ENCODE measurements at regions not wholly inside any gene's neighbourhood (a gene's known extent, or its start where the extent isn't known, plus 50 kb on each side); places are given as distances from the start of the nearest gene placed in this dataset.
"Not testable (repeated sequence)": the region's sequence is repeated elsewhere in the genome, so short reads cannot be mapped to it uniquely, and the experiment has no call there.

DNA sequence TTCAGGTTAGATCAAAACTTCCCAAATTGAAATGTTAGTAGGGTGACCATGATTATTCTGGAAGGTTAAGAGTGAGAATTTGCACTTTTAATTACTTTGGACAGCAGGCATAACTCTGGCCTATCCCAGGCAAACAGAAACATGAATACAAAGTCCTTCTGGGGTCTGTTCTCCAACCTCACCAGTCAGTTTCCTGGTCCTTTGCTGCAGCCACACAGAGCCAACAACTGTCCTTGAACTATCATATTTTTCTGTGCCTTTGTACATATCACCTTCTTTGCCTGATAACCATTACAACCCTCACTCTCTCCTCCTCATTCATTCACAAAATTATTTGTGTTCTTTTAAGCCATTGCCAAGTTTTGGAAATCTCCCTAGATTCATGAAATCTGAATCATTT, 126.0 kb upstream of the GBE1 start:
- no peak for DNase-seq (ENCODE audit: low read depth in 2 of 3, low spot score in 2 of 3)

- no peak for DNase-seq (ENCODE audit: low read depth in 2 of 3, low spot score in 2 of 3)
These were observed 124.6 kb upstream of the GBE1 start for GRCh38 chr3:81886081-81886480.

- no peak for DNase-seq (ENCODE audit: low read depth in 2 of 3, low spot score in 2 of 3)
These were observed 123.3 kb upstream of the GBE1 start for GRCh38 chr3:81884791-81885190.

GRCh38 chr3:81876826-81877225, 115.4 kb upstream of the GBE1 start:
- no peak for DNase-seq (ENCODE audit: low read depth in 2 of 3, low spot score in 2 of 3)

DNA sequence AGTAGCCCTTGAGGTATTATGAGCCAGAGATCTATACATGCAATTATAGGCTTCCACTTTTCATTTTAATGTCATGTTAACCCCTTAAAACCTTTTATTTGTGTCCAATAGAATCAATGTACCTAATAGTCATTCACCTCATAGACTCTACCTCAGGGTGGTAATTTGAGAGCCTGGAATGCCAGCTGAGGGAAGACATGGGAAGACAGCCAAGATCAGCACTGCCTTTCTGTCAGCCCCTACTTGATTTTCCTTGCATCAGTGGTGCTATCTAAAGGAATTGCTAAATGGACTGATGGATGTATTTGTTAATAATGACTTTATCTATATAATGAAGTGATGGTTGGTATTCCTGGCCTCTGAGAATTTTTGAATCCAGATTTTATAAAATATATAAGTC, 113.3 kb upstream of the GBE1 start:
- DNase-seq (ENCODE audit: low read depth in 2 of 3, low spot score in 2 of 3), result no peak

DNA sequence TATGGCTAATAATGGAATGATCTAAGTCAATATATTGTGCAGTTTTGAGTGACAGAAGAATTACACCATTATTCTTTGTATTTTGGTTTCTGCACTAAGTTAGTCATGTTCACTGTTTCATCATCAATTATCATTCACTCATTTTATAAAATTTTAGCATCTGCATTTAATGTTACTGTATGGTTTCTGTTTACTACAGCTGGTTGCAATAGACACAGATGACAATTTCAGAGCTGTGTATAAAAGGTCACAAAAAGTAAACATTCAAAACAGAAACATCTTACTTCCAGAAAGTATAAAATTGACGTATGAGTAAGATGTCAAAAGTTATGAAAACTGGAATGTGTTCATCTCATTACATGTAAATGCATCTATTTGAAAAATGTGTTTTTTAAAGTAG, 111.1 kb upstream of the GBE1 start:
- no peak for DNase-seq (ENCODE audit: low read depth in 2 of 3, low spot score in 2 of 3)

DNA sequence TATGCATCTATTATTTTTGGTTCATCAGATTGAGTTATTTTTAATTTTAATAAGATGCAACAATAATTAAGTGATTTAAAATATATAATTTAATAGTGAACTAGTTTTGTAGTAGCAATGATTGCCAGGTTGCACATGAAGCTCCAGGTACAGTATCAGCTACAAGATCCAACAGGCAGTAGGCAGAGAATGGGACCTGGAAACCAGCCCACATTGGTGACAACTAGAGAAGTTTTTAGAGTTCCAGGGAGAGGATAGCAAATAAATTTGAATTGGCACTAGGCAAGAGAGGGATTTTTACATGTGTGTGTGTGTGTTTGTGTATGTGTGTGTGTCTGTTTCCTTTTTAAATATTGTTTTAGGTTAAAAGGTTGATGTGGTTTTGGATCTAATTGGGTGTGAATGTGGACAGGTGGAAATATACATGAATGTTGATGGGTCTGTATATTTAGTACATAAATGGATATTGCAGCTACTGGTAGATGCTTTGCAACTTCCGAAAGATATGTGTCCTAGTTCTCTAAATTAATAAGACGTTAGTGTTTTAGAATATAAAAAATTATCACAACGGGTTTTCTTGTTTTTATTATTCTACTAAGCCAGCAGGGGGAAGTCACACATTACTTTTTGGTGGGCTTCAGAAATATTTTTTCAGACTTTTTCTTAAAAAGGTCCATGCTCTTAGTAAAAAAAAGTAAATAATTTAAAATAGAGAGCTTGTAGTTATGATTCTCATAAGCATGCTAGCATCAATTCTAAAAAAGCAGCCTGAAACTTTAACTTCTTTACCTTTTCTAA, 110.1 kb upstream of the GBE1 start:
- DNase-seq (ENCODE audit: low read depth in 2 of 3, low spot score in 2 of 3), result peak in 2 of 3 donors; percentile 12 to 60

GRCh38 chr3:81869382-81869781, 107.9 kb upstream of the GBE1 start:
- DNase-seq (ENCODE audit: low read depth in 2 of 3, low spot score in 2 of 3), result no peak

DNA sequence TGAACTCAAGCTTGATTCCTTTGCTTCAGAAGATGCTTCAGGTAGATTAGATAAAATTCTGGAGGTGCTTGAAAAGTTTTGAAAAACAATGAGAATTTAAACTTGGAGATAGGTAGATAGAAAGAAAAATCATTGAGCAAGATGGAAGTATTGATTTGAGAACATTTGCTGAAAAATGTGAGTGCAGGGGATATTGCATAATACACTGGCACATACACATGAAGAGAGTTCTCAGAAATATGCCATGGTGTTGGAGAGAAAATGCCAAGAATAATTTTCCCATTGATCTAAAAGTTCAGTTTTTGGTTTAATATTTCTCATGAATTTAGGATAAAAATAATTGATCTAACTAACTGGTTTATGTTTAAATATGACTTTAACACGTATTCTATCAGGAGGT, 107.2 kb upstream of the GBE1 start:
- no peak for DNase-seq (ENCODE audit: low read depth in 2 of 3, low spot score in 2 of 3)

DNA sequence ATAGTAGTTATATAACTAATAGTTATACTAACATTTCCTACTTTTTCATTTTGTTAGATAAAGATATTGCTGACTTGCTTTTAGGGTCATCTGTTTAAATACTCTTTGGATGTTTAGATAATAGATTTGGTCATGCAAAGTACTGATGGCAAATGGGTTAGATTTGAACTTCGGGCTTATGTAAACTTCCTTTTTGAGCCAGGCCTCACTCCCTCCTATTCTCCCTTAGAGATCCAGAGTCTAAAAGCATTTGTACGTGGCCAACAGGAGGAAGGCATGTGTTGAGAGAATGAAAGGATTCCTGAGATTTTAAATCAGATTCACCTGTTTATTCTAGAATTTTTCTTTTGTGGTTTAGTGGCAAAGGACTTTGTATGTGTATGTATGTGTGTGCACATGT, 106.4 kb upstream of the GBE1 start:
- DNase-seq (ENCODE audit: low read depth in 2 of 3, low spot score in 2 of 3), result no peak

GRCh38 chr3:81865164-81865563, 103.7 kb upstream of the GBE1 start:
- DNase-seq (ENCODE audit: low read depth in 2 of 3, low spot score in 2 of 3), result not testable (repeated sequence)

- no peak for DNase-seq (ENCODE audit: low read depth in 2 of 3, low spot score in 2 of 3)
These were observed 102.8 kb upstream of the GBE1 start for GRCh38 chr3:81864272-81864671.

- peak in 1 of 3 donors; percentile 41 for DNase-seq (ENCODE audit: low read depth in 2 of 3, low spot score in 2 of 3)
These were observed 102.3 kb upstream of the GBE1 start for GRCh38 chr3:81863756-81864155.

GRCh38 chr3:81861593-81861992, 100.1 kb upstream of the GBE1 start:
- DNase-seq (ENCODE audit: low read depth in 2 of 3, low spot score in 2 of 3), result no peak

DNA sequence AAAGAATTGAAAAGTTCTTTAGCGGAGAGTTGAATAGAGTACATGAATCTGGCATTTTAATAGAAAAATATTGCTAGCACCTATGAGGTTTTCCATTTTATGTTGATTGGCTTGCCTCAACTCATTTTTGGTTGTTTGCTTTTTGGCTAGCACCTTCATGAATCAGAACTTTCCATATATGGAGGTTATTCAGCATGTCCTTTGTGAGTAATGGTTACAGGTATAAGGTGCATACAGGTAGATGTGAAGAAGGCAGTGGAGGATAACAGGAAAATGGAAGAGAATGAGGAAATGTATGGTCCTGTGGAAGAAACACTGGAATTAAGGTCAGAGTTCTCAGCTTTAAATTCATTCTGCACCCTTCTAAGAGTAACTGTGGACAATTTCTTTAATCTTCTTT, 98.1 kb upstream of the GBE1 start:
- DNase-seq (ENCODE audit: low read depth in 2 of 3, low spot score in 2 of 3), result no peak

DNA sequence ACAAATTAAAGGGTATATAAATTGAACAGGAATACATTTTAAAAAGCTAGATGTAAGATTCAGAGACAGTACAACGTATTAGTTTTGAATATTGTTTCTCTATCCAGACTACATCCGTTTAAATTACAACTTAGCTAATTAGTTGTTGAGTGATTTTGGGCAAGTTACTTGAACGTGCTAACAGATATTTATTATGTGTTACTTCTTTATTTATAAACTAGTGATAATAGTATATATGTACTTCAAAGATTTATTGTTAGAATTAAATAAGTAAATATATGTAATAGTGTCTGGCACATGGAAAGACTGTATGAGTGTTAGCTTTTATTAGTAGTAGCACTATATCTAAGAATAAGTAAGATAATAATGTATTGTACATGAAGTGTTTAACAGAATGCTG, 92.0 kb upstream of the GBE1 start:
- no peak for DNase-seq (ENCODE audit: low read depth in 2 of 3, low spot score in 2 of 3)

DNA sequence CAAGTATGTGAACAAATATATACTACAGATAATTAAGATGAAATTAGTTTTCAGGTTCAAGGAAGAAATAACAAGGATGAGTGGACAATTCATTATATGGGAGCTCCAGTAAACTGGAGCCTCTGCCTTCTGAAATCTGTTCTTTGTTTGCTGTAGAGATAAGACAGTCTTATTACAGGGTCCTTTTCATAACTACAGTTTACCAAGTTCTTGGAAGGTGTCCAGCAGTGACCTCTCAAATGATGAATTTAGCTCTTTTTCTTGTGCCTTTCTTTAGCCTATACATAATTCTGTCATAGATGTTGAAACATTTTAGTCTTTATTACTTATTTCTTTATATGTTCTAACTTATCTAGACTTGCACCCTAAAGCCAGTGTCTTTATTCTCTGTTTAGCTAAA, 89.7 kb upstream of the GBE1 start:
- DNase-seq (ENCODE audit: low read depth in 2 of 3, low spot score in 2 of 3), result no peak

DNA sequence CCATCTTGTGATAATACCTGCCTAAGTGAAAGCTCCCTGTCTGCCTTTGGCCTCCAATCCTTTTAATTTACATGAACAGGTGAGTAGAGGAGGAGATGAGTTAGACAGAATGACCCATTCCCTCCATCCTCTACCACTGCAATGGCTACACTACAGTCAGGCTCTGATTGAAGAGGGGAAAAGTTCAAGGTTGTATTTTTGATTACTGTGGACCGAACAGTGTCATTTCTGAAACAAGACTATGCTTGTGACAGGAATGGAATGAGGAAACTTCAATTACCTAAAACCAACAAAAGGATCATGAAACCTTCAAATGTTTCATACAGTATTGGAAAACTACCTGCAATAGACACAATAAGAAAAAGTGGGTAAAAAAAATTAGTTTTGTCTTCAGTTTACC, 85.5 kb upstream of the GBE1 start:
- no peak for DNase-seq (ENCODE audit: low read depth in 2 of 3, low spot score in 2 of 3)

DNA sequence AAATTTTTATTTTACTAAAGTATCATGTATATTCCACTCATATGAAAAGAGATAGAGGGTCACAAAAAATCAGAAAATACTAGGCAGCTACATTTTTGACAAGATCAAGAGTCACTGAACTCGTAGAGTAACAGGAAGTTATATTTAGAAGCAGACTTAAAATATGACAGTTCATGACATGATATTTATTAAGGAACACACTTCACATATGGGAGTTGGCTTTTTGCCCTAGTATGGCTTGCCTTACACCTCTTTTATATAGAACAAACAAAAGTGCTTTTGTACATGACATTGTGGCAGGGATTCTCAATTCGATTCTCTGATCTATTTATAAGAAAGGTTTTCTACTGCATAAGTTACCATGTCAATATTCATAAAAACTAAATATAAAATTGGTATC, 80.1 kb upstream of the GBE1 start:
- peak in 1 of 3 donors; percentile 44 for DNase-seq (ENCODE audit: low read depth in 2 of 3, low spot score in 2 of 3)

GRCh38 chr3:81839504-81840094, 78.2 kb upstream of the GBE1 start:
- peak in 1 of 3 donors; percentile 7 for DNase-seq (ENCODE audit: low read depth in 2 of 3, low spot score in 2 of 3)

DNA sequence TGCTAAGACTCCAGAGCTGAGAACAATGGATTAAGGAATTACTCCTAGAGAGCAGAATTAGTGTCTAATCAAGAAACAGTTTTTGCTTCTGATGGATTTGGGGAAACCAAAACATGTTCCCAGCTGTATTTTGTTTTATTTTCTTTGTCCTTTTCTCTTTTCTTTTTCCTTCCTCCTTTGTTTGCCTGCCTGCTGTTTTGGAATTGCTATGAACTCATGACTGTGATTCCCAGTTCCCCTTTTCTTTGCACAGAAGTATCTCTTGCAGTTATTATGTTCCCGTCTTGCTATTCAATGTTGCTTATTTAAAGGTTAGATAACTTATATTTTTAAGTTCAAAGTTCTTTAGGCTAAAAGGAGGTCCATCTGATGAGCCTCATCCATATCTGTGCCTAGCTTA, 77.0 kb upstream of the GBE1 start:
- DNase-seq (ENCODE audit: low read depth in 2 of 3, low spot score in 2 of 3), result no peak

GRCh38 chr3:81837071-81837593, 75.7 kb upstream of the GBE1 start:
- no peak for DNase-seq (ENCODE audit: low read depth in 2 of 3, low spot score in 2 of 3)
